ENCODE measurements at regions not wholly inside any gene's neighbourhood (a gene's known extent, or its start where the extent isn't known, plus 50 kb on each side); places are given as distances from the start of the nearest gene placed in this dataset.
A peak's percentile ranks its signal among the peaks of the same experiment; 100 is the strongest.
"Not testable (repeated sequence)": the region's sequence is repeated elsewhere in the genome, so short reads cannot be mapped to it uniquely, and the experiment has no call there.

GRCh38 chr22:48827904-48828555 is 999.6 kb downstream of the BRD1 start:
- DNase-seq = no peak

- DNase-seq = no peak
These were observed 1000.3 kb downstream of the BRD1 start for GRCh38 chr22:48827268-48827846.

GRCh38 chr22:48826546-48826945 is 1001.1 kb downstream of the BRD1 start:
- DNase-seq = no peak

GRCh38 chr22:48825802-48826520 is 1001.7 kb downstream of the BRD1 start:
- no peak for DNase-seq

- peak; percentile 19 for DNase-seq
These were observed 1002.7 kb downstream of the BRD1 start for GRCh38 chr22:48824712-48825651.

GRCh38 chr22:48823941-48824340 is 1003.7 kb downstream of the BRD1 start:
- DNase-seq = no peak

- DNase-seq = no peak
These were observed 1005.1 kb downstream of the BRD1 start for GRCh38 chr22:48822278-48823233.

GRCh38 chr22:48821727-48822126 is 1005.9 kb downstream of the BRD1 start:
- DNase-seq = no peak

GRCh38 chr22:48821346-48821690 is 1006.4 kb downstream of the BRD1 start:
- DNase-seq = no peak

- no peak for DNase-seq
These were observed 1007.0 kb downstream of the BRD1 start for GRCh38 chr22:48820481-48821345.

- no peak for DNase-seq
These were observed 1007.7 kb downstream of the BRD1 start for GRCh38 chr22:48819961-48820360.

- no peak for DNase-seq
These were observed 1008.4 kb downstream of the BRD1 start for GRCh38 chr22:48819232-48819631.

GRCh38 chr22:48817491-48817890 is 1010.2 kb downstream of the BRD1 start:
- not testable (repeated sequence) for DNase-seq

- DNase-seq = no peak
These were observed 1015.8 kb downstream of the BRD1 start for GRCh38 chr22:48811885-48812284.

- no peak for DNase-seq
These were observed 1019.4 kb downstream of the BRD1 start for GRCh38 chr22:48808038-48808960.

- no peak for DNase-seq
These were observed 1020.5 kb downstream of the BRD1 start for GRCh38 chr22:48807155-48807554.

- no peak for DNase-seq
These were observed 1021.4 kb downstream of the BRD1 start for GRCh38 chr22:48806227-48806781.

GRCh38 chr22:48805516-48805915 is 1022.2 kb downstream of the BRD1 start:
- DNase-seq = no peak

GRCh38 chr22:48804811-48805301 is 1022.8 kb downstream of the BRD1 start:
- DNase-seq = no peak
